GM21360 (cell line): ENCODE measurements at regions not wholly inside any gene's neighbourhood (a gene's known extent, or its start where the extent isn't known, plus 50 kb on each side); places are given as distances from the start of the nearest gene placed in this dataset.

Experiments
- ATAC-seq: cut with Tn5 transposase; IDR thresholded peaks from one replicate; pipeline ENCODE4 v1.9.1; 2021; ENCODE audit warnings: mild to moderate bottlenecking, moderate library complexity; ENCODE audit not compliant: unreplicated experiment

DNA sequence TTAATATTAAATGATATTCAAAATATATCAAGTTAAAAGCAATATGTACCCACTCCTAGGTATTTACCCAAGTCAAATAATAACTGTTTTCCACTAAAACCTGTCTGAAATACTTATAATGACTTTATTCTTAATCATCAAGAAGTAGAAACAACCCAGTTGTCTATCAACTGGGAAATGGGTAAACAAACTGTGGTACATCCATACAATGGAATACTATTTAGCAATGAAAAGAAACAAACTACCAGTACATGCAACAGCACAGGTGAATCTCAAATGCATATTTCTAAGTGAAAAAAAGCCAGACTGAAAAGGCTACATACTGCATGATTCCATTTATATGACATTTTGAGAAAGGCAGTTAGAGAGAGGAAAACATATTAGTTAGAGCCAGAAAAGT is 559.9 kb downstream of the MBD2 start:
- ATAC-seq, result no peak

DNA sequence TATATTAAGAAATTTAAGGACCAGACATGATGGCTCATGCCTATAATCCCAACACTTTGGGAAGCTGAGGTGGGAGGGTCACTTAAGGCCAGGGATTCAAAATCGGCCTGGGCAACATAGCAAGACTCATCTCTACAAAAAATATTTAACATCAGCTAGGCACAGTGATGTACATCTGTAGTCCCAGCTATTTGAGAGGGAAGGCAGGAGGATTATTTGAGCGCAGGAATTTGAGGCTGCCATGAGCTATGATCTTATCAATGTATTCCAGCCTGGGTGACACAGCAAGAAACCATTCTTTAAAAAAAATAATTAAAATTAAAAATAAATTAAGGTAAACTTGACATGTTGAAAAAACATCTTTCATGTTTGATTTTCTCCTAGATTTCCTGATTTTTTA is 564.2 kb downstream of the MBD2 start:
- ATAC-seq, result no peak

DNA sequence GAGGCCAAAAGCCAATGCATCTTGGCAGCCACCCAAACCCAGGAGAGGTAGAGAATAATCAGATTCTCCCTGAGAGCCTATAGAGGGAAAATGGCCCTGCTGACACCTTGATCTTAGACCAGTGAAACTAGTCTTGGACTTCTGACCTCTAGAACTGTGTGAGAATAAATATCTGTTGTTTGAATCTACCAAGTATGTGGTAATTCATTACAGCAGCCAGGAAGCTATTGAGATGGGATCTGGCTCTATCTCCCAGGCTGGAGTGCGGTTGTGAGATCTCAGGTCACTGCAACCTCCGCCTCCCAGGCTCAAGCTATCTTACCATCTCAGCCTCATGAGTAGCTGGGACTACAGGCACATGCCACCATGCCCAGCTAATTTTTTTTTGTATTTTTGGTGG is 567.2 kb downstream of the MBD2 start:
- no peak for ATAC-seq

DNA sequence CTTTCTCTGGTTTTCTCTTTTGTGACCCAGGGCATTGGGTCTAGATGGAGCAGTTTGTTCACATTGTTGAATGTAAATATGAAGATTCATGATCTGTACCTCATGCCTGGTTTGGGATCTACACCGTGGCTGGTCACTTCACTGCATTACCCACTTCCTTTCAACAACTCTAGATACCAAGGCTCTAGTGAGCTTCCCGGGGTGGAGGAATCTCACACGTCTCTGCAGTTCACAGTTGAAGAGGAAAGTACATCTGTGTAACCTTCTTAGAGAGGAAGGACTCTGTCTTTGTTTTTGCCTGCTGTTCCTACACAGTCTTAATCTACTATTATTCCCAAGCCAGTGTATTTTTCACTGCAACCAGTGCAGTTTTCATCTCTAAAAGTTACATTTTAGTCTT is 574.8 kb downstream of the MBD2 start:
- no peak for ATAC-seq

DNA sequence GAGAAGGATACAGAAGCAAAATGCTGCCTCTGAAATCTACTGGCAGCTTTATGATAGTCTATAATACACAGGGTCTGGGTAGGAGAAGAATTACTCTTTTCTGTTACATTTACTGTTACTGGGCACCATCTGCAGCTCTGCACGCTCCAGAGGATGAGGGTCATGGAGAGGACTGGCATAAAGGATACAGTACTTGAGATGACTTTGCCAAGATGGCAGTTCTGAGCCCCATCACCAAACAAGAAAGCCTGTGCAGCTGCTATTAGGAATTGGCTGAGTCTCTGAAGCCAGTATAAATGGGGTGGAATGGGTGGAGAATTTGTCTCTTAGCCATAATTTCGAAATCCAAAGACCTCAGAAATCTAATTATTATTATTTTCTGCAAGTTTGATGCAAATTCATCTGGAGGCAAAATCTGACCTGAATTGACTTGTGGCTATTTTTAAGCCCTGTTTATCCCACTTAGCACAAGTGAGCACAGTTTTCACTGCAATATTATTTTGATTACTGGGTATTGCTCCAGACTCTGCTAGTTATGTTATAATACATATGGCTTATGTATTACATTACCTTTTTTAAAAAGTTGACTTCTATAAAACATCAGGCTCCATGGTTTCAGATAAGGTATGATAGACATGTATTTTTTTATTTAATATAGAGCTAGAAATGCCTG is 579.5 kb downstream of the MBD2 start:
- ATAC-seq, result no peak

DNA sequence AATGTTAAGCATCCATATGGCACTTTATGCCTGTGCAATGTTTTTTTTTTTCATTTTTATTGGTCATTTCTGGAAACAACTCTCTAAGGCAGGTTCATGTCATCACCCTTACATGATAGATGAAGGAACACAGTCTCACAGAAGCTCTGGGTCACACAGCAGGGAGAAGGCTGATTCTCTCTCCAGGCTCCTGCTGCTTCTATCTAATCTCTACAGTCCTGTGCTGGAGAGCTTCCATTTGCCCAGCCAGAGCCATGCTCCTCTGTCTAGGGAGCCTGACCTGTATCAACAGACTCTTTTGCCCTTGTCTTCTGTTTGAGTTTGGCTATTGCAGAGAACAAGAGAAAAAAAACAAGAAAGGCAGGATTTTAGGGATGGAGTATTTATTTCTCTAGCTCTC is 584.8 kb downstream of the MBD2 start:
- ATAC-seq, result no peak

DNA sequence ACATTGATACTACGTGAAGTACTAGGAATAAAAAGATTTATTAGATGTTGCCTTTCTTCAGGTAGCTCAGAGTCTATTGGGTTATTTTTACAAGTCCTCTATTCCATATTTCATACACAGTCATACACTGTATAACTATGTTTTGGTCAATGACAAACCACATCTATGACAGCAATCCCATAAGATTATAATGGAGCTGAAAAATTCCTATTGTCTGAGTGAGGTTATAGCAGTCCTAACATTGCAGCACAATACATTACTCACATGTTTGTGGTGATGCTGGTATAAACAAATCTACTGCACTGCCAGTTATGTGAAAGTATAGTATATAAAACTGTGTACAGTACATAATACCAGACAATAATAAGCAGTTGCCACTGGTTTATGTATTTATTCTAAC is 595.1 kb downstream of the MBD2 start:
- no peak for ATAC-seq

DNA sequence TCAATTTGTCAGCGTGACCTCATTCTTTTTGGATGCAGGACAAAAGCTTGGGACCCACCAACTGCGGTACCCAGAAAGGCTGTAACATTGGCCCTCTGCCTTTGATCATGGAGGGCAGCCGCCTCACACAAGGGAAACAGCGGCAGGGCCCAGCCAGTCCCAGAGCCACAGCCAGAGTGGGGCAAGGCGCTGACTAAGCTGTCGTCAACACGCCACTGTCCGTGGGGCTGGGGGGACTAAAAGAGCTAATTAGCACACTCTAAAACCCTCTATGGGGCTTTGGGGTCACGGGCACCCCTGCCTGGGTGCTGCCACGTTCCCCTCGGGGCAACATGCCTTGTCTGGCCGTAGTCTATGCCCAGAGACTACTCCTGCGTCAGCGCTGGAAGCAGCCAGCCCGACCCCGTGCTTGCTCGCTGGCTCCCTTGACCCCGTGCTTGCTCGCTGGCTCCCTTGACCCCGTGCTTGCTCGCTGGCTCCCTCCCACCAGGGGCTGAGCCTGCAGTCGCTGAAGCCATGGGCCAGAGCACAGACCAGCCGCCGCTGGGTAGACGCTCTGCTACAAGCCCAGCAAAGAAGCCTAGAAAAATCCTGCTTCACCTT is 598.4 kb downstream of the MBD2 start:
- no peak for ATAC-seq

DNA sequence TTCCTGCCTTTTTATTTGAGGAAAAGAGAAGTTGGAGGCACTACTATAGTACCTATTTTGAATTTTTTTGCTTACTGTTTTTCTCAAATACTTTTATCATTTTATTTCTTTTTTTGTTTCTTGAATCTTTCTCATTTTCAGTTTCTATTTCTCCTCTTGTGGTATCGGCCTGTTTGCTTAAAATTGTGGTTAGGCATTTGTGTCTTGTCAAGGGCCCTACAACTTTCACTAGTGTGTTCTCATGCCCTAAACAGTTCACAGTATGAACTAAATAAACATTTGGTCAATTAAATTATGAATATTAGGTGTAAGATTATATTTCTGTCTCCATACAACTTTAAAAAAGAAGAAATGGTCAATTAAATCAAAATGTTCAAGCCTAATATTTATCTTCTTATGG is 613.5 kb downstream of the MBD2 start:
- ATAC-seq, result no peak

DNA sequence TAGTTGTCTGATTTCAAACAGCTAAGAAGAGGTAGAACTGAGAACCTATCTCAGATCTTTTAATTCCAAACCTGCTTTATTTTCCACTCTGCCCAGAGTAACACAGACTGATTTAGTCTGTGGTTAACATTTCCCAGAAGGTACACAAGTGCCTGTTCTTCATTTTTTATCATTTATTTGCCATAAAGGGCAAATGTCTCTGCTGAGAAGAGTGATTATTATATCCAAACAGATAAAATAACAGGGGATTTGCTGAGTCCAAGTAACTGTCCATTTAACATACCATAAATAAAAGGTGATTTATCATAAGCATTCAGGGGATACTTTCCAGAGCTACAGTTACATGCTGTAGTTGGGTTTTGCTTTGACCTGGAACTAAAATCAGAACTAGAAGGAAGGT is 617.7 kb downstream of the MBD2 start:
- ATAC-seq, result no peak

DNA sequence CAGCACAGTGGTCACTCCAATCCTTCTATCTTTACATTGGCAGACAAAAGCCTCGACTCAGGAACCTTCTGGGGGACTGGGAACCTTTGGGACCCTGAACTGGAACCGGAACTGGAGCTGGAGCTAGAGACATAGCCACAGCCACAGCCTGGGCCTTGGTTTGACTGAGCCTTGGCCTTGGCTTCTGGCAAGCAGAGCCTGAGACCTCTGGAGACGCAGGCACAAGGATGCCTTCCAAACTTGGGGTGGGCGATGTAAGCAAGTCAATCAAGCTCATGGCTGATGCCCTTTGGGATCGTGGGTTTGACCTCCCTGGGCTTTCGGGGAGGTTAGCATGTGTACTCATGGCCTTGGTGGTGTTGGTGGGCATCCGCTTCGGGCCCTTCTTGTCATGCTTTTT is 619.3 kb downstream of the MBD2 start:
- ATAC-seq, result no peak

DNA sequence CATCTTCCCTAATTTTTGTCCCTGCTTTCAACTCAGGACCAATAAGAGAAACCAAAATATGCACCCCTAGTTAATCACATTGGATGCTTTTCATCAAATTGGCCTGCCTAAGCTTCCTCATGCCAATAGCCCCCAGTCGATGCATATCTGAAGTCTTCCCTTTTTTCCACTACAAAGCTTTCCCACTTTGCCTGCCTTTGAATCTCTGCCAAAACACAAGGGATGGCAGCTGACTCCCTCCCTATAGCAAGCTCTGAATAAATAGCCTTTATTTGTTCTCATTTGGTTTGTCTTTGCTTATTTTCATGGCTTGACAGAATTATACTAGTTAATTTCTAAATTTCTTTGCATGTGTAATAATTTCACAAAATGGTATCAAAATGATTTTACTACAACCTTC is 621.2 kb downstream of the MBD2 start:
- no peak for ATAC-seq

DNA sequence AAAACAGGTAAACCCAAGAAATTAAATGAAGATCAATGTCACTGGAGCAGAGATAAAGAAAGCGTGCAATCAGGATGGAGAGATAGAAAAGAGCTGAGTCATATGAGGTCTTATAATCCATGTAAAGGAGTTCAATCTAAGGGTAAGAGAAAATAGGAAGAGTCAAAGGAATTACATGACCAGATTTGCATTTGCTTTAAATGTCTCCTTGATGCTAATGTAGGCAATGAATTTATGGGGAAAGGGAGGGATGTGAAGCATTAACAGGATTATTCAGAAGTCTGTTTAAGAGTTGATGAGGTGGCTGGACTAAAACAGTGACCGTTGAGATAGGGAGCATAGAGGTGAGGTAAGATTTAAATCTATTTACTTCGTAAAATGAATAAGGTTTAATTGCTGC is 623.1 kb downstream of the MBD2 start:
- no peak for ATAC-seq

DNA sequence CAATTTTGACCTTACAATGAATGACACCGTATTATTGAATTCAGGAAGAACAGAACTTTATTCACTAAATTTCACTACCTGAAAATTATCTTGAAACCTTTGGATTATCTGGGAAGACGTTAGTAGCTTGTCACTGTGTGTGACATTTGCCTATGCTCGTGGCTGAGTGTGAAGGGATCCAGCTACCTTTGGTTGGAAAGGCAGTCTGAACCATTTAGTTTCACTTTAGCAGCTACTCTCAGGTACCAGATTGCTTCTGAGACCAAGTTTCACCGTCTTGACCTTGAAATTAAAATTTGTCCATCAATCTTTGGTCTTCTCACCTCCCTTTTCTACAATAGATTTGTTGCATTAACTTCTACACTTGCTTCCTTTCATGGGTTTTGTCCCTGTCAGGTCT is 637.5 kb downstream of the MBD2 start:
- ATAC-seq, result no peak
